ENCODE measurements at regions not wholly inside any gene's neighbourhood (a gene's known extent, or its start where the extent isn't known, plus 50 kb on each side); places are given as distances from the start of the nearest gene placed in this dataset.

DNA sequence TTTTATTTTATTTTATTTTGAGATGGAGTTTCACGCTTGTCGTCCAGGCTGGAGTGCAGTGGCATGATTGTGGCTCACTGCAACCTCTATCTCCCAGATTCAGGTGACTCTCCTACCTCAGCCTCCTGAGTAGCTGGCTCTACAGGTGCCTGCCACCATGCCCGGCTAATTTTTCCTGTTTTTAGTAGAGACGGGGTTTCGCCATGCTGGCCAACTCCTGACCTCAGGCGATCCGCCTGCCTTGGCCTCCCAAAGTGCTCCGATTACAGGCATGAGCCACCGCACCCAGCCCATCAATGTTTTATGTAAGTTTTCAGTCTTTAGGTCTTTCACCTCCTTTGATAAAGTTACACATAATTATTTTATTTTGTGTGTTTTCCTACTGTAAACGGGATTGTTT, 154.6 kb downstream of the COPRS start:
- Histone ChIP-seq H3K79me2 (ENCODE audit: control insufficient read depth, insufficient read depth, low read length) (no peaks in the 10 kb centered on the region), H3K36me3 (ENCODE audit: control insufficient read depth in 2 of 2, extremely low read depth in 1 of 2, insufficient read depth in 2 of 2, low read length in 2 of 2) (no peaks in the 10 kb centered on the region), H3K4me1 (ENCODE audit: control insufficient read depth, extremely low read depth, insufficient read depth, low read length) (no peaks in the 10 kb centered on the region), H3K27ac (ENCODE audit: insufficient read depth, low read depth, low read length) (no peak overlapping the region), H3K9me3 (replicated peaks; ENCODE audit: control insufficient read depth, insufficient read depth, low read length) (no peaks in the 10 kb centered on the region), H3K9ac (replicated peaks; ENCODE audit: extremely low read depth, insufficient read depth, low read length) (no peak overlapping the region), H2AFZ (ENCODE audit: low read depth, low read length) (no peak overlapping the region), H3K4me2 (ENCODE audit: insufficient read depth, low read length) (no peak overlapping the region), H4K20me1 (replicated peaks; ENCODE audit: control insufficient read depth, extremely low read depth, insufficient read depth, low read length) (no peaks in the 10 kb centered on the region), H3K4me3 (replicated peaks in 1 of 3; ENCODE audit: insufficient read depth in 1 of 3, low read depth in 1 of 3, low read length in 3 of 3) (no peak overlapping the region), H3K27me3 (ENCODE audit: control insufficient read depth in 2 of 2, insufficient read depth in 2 of 2, low read length in 2 of 2) (peaks cover 4% of the 10 kb centered on the region in 2 experiments), H3K9me1 (replicated peaks; ENCODE audit: control insufficient read depth, extremely low read depth, insufficient read depth, low read length) (no peaks in the 10 kb centered on the region)
- ChIA-PET POLR2A (no interaction called here), CTCF (interaction anchor here (1.4 kb wide), 1 partner anchor 125 kb away, joined by 3 read pairs; no protein-coding TSS in a partner anchor)
- TF ChIP-seq POLR2A (IDR thresholded peaks at IDR 0.05; ENCODE audit: low read depth, low read length): no peak
- no peak for TF ChIP-seq MYC (IDR thresholded peaks at IDR 0.05; ENCODE audit: low read depth, low read length)
- TF ChIP-seq GATA2 (IDR thresholded peaks at IDR 0.05; ENCODE audit: insufficient read depth, insufficient read length, low read depth, low read length): no peak
- TF ChIP-seq EZH2 (IDR thresholded peaks at IDR 0.05; ENCODE audit: borderline replicate concordance, low read depth, low read length, severe bottlenecking): no peak
- TF ChIP-seq, protein P1, sequence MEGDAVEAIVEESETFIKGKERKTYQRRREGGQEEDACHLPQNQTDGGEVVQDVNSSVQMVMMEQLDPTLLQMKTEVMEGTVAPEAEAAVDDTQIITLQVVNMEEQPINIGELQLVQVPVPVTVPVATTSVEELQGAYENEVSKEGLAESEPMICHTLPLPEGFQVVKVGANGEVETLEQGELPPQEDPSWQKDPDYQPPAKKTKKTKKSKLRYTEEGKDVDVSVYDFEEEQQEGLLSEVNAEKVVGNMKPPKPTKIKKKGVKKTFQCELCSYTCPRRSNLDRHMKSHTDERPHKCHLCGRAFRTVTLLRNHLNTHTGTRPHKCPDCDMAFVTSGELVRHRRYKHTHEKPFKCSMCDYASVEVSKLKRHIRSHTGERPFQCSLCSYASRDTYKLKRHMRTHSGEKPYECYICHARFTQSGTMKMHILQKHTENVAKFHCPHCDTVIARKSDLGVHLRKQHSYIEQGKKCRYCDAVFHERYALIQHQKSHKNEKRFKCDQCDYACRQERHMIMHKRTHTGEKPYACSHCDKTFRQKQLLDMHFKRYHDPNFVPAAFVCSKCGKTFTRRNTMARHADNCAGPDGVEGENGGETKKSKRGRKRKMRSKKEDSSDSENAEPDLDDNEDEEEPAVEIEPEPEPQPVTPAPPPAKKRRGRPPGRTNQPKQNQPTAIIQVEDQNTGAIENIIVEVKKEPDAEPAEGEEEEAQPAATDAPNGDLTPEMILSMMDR (IDR thresholded peaks at IDR 0.05; ENCODE audit: extremely low read depth in 1 of 2, insufficient read depth in 1 of 2, low read depth in 1 of 2, low read length in 2 of 2): no peak
- TF ChIP-seq, protein P2, sequence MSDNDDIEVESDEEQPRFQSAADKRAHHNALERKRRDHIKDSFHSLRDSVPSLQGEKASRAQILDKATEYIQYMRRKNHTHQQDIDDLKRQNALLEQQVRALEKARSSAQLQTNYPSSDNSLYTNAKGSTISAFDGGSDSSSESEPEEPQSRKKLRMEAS (IDR thresholded peaks at IDR 0.05; ENCODE audit: insufficient read depth, insufficient read length): no peak
- no peak for TF ChIP-seq JUN (IDR thresholded peaks at IDR 0.05; ENCODE audit: borderline replicate concordance, insufficient read depth, insufficient read length, low read depth)
- TF ChIP-seq POLR2AphosphoS5 (IDR thresholded peaks at IDR 0.05; ENCODE audit: insufficient read depth, low read depth, low read length): no peak
- TF ChIP-seq FOS (IDR thresholded peaks at IDR 0.05; ENCODE audit: borderline replicate concordance, insufficient read depth, low read length): no peak
- FAIRE-seq (no peak), DNase-seq (ENCODE audit: low read depth, low spot score) (no peak)
- no TSS peak for BruUV-seq (replicated peaks)
- intact Hi-C loops (cut with micrococcal nuclease) (no loop called here), dilution Hi-C loops (cut with MboI; ENCODE audit: extremely low pct_ligation_motif_present, low sequenced_read_pairs) (no loop called here)
